Vagina (tissue), 2 donors: ENCODE measurements at regions not wholly inside any gene's neighbourhood (a gene's known extent, or its start where the extent isn't known, plus 50 kb on each side); places are given as distances from the start of the nearest gene placed in this dataset.

ENCODE experiments used
- POLR2A ChIP-seq, 2 donors: fragments of 450-650 bp; IDR thresholded peaks; one replicate each; pipeline ENCODE4 v1.6.1; 2017; ENCODE audit warnings: antibody characterized with exemption in 2 of 2, mild to moderate bottlenecking in 2 of 2, moderate library complexity in 2 of 2
- TF ChIP-seq, protein P1 (sequence below), 3 experiments: fragments of 450-650 bp in 2 of 3; fragments of 200-600 bp in 1 of 3; sonication (generic) in 1 of 3; IDR thresholded peaks; one replicate each; pipeline ENCODE4 v1.5.1; 2017 to 2019; ENCODE audit warnings: antibody characterized with exemption in 3 of 3, mild to moderate bottlenecking in 2 of 3, moderate library complexity in 2 of 3

DNA sequence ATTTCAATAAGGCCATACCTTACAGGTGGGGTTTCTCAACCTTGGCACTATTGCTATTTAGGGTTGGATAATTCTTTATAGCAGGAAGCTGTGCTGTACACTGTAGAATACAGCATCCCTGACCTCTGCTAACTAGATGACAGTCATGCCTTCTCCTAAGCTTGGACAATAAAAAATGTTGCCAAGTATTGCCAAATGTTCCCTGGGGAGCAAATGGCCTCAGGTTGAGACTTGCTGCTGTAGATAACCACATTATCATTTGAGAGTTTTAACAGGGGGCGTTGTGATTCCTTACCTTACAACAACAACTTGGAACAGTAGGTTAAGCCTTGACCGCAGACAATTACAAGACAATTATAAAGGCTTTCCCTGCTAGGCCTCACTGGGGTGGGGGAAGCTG is 1073.6 kb upstream of the TMEM132C start:
- TF ChIP-seq, protein P1, sequence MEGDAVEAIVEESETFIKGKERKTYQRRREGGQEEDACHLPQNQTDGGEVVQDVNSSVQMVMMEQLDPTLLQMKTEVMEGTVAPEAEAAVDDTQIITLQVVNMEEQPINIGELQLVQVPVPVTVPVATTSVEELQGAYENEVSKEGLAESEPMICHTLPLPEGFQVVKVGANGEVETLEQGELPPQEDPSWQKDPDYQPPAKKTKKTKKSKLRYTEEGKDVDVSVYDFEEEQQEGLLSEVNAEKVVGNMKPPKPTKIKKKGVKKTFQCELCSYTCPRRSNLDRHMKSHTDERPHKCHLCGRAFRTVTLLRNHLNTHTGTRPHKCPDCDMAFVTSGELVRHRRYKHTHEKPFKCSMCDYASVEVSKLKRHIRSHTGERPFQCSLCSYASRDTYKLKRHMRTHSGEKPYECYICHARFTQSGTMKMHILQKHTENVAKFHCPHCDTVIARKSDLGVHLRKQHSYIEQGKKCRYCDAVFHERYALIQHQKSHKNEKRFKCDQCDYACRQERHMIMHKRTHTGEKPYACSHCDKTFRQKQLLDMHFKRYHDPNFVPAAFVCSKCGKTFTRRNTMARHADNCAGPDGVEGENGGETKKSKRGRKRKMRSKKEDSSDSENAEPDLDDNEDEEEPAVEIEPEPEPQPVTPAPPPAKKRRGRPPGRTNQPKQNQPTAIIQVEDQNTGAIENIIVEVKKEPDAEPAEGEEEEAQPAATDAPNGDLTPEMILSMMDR (IDR thresholded peaks at IDR 0.05) = no peak
- TF ChIP-seq POLR2A (IDR thresholded peaks at IDR 0.05) = no peak
